Embryonic facial prominence (tissue), 1 donor: ENCODE measurements at regions not wholly inside any gene's neighbourhood (a gene's known extent, or its start where the extent isn't known, plus 50 kb on each side); places are given as distances from the start of the nearest gene placed in this dataset.

Source experiments
- DNase-seq: peaks from one replicate; pipeline ENCODE4 v3.0.0-alpha.2; 2016; ENCODE audit errors: extremely low spot score

- DNase-seq: no peak
These were observed 98.8 kb upstream of the NCKAP5 start for GRCh38 chr2:133667085-133667484.

GRCh38 chr2:133667968-133668367 is 99.7 kb upstream of the NCKAP5 start:
- DNase-seq: no peak

GRCh38 chr2:133668547-133668946 is 100.3 kb upstream of the NCKAP5 start:
- no peak for DNase-seq

GRCh38 chr2:133673305-133673905 is 105.1 kb upstream of the NCKAP5 start:
- no peak for DNase-seq

- no peak for DNase-seq
These were observed 105.8 kb upstream of the NCKAP5 start for GRCh38 chr2:133674066-133674432.

- peak; percentile 52 for DNase-seq
These were observed 106.4 kb upstream of the NCKAP5 start for GRCh38 chr2:133674433-133675331.

GRCh38 chr2:133676392-133677130 is 108.3 kb upstream of the NCKAP5 start:
- no peak for DNase-seq

- DNase-seq: no peak
These were observed 112.2 kb upstream of the NCKAP5 start for GRCh38 chr2:133680343-133681049.

- peak; percentile 13 for DNase-seq
These were observed 114.1 kb upstream of the NCKAP5 start for GRCh38 chr2:133682347-133682746.

GRCh38 chr2:133682906-133683305 is 114.6 kb upstream of the NCKAP5 start:
- DNase-seq: no peak

- no peak for DNase-seq
These were observed 117.5 kb upstream of the NCKAP5 start for GRCh38 chr2:133685636-133686215.

GRCh38 chr2:133690780-133691179 is 122.5 kb upstream of the NCKAP5 start:
- no peak for DNase-seq

- no peak for DNase-seq
These were observed 123.1 kb upstream of the NCKAP5 start for GRCh38 chr2:133691336-133691735.

GRCh38 chr2:133705287-133705686 is 137.0 kb upstream of the NCKAP5 start:
- DNase-seq: no peak

- no peak for DNase-seq
These were observed 142.3 kb upstream of the NCKAP5 start for GRCh38 chr2:133710613-133711012.

- DNase-seq: no peak
These were observed 142.9 kb upstream of the NCKAP5 start for GRCh38 chr2:133711201-133711600.

GRCh38 chr2:133711806-133712205 is 143.5 kb upstream of the NCKAP5 start:
- DNase-seq: no peak

GRCh38 chr2:133712369-133712768 is 144.1 kb upstream of the NCKAP5 start:
- no peak for DNase-seq

GRCh38 chr2:133713049-133713580 is 144.9 kb upstream of the NCKAP5 start:
- DNase-seq: no peak

- no peak for DNase-seq
These were observed 147.9 kb upstream of the NCKAP5 start for GRCh38 chr2:133716166-133716565.

GRCh38 chr2:133717497-133717896 is 149.2 kb upstream of the NCKAP5 start:
- no peak for DNase-seq
